IMR-90 (cell line): ENCODE measurements at regions not wholly inside any gene's neighbourhood (a gene's known extent, or its start where the extent isn't known, plus 50 kb on each side); places are given as distances from the start of the nearest gene placed in this dataset.

Experiments used
- ATAC-seq: fragments of 200-7000 bp; cut with Tn5 transposase; 2 replicates; pipeline ENCODE4 v1.9.1; 2020; ENCODE audit warnings: low read depth, mild to moderate bottlenecking, moderate library complexity
- BruUV-seq: library from RNA; stranded (reverse); fragments of 400-500 nt; replicated peaks from 2 replicates; lab custom pipeline; 2021; lab: Mats Ljungman, UMichigan
- CTCF ChIA-PET: fragments of 300-600 bp; formaldehyde crosslinking; extraction: SDS; loops from one replicate; lab custom pipeline; 2021; ENCODE audit warnings: antibody characterized with exemption; lab: Yijun Ruan, JAX
- POLR2A ChIA-PET: fragments of 300-600 bp; sonication (Branson Sonifier 250); formaldehyde crosslinking; loops from one replicate; lab custom pipeline; 2022; ENCODE audit warnings: antibody characterized with exemption; ENCODE audit not compliant: unreplicated experiment; lab: Charles Lee
- DNase-seq: peaks from one replicate; pipeline ENCODE4 v3.0.0; 2013
- H2AFZ ChIP-seq: replicated peaks from 2 replicates; pipeline ENCODE3; 2013; ENCODE audit warnings: low read length, mild to moderate bottlenecking; ENCODE audit not compliant: poor library complexity
- H2AK5ac ChIP-seq: 2 replicates; pipeline ENCODE4 v1.6.1; 2013; ENCODE audit warnings: low read depth, low read length, inconsistent platforms
- H2AK9ac ChIP-seq: replicated peaks from 2 replicates; pipeline ENCODE3; 2013; ENCODE audit warnings: mild to moderate bottlenecking, low read depth, low read length, moderate library complexity; ENCODE audit not compliant: poor library complexity
- H2BK120ac ChIP-seq: 2 replicates; pipeline ENCODE4 v1.6.1; 2013; ENCODE audit warnings: low read depth, low read length, inconsistent platforms
- H2BK15ac ChIP-seq: 3 replicates; pipeline ENCODE4 v1.6.1; 2013; ENCODE audit warnings: low read depth, low read length, inconsistent platforms
- H2BK20ac ChIP-seq: 2 replicates; pipeline ENCODE4 v1.6.1; 2013; ENCODE audit warnings: low read depth, mild to moderate bottlenecking, inconsistent platforms, low read length, moderate library complexity
- H2BK5ac ChIP-seq: 2 replicates; pipeline ENCODE4 v1.6.1; 2013; ENCODE audit warnings: mild to moderate bottlenecking, low read depth, low read length, inconsistent platforms; ENCODE audit not compliant: poor library complexity, severe bottlenecking
- H3K14ac ChIP-seq: replicated peaks from 2 replicates; pipeline ENCODE4 v1.6.1; 2013; ENCODE audit warnings: low read depth, low read length, inconsistent platforms
- H3K18ac ChIP-seq: 2 replicates; pipeline ENCODE4 v1.6.1; 2013; ENCODE audit warnings: low read depth, low read length, control low read depth
- H3K23ac ChIP-seq: 2 replicates; pipeline ENCODE4 v1.6.1; 2013; ENCODE audit warnings: low read depth, low read length, inconsistent platforms
- H3K27ac ChIP-seq: 2 replicates; pipeline ENCODE4 v1.5.1; 2013; ENCODE audit warnings: mild to moderate bottlenecking, control low read depth, low read length; ENCODE audit not compliant: insufficient read depth
- H3K27me3 ChIP-seq: 2 replicates; pipeline ENCODE4 v1.6.1; 2013; ENCODE audit warnings: low read length; ENCODE audit not compliant: control insufficient read depth, insufficient read depth
- H3K36me3 ChIP-seq: 2 replicates; pipeline ENCODE4 v1.6.1; 2013; ENCODE audit warnings: low read length, mixed read lengths; ENCODE audit not compliant: control insufficient read depth, insufficient read depth
- H3K4ac ChIP-seq: 2 replicates; pipeline ENCODE4 v1.6.1; 2013; ENCODE audit warnings: low read depth, low read length, inconsistent platforms
- H3K4me1 ChIP-seq: 2 replicates; pipeline ENCODE4 v1.6.1; 2013; ENCODE audit warnings: low read length, mixed read lengths; ENCODE audit not compliant: control insufficient read depth, insufficient read depth
- H3K4me2 ChIP-seq: 2 replicates; pipeline ENCODE4 v1.6.1; 2013; ENCODE audit warnings: low read depth, mild to moderate bottlenecking, control low read depth, low read length, moderate library complexity
- H3K4me3 ChIP-seq: 2 replicates; pipeline ENCODE4 v1.5.1; 2013; ENCODE audit warnings: low read depth, mild to moderate bottlenecking, control low read depth, low read length, moderate library complexity; ENCODE audit not compliant: insufficient read depth
- H3K56ac ChIP-seq: 2 replicates; pipeline ENCODE4 v1.6.1; 2013; ENCODE audit warnings: low read length, inconsistent platforms; ENCODE audit not compliant: insufficient read depth; ENCODE audit errors: extremely low read depth
- H3K79me1 ChIP-seq, 2 experiments: 2 replicates each; pipeline ENCODE4 v1.6.1; 2013; ENCODE audit warnings: low read length in 2 of 2, inconsistent platforms in 1 of 2, low read depth in 1 of 2
- H3K9ac ChIP-seq: 2 replicates; pipeline ENCODE4 v1.6.1; 2013; ENCODE audit warnings: low read depth, low read length, control low read depth
- H3K9me1 ChIP-seq: 2 replicates; pipeline ENCODE4 v1.6.1; 2013; ENCODE audit warnings: low read length, inconsistent platforms; ENCODE audit not compliant: insufficient read depth
- H3K9me3 ChIP-seq: 2 replicates; pipeline ENCODE4 v1.6.1; 2013; ENCODE audit warnings: low read length; ENCODE audit not compliant: control insufficient read depth, insufficient read depth
- H4K20me1 ChIP-seq: 2 replicates; pipeline ENCODE4 v1.6.1; 2013; ENCODE audit warnings: low read length, inconsistent platforms; ENCODE audit not compliant: insufficient read depth
- H4K5ac ChIP-seq: 2 replicates; pipeline ENCODE4 v1.6.1; 2013; ENCODE audit warnings: mild to moderate bottlenecking, low read depth, low read length, control low read depth
- H4K8ac ChIP-seq, 2 experiments: 2 replicates each; pipeline ENCODE4 v1.6.1; 2013; ENCODE audit warnings: low read depth in 2 of 2, low read length in 2 of 2, control low read depth in 1 of 2, inconsistent platforms in 1 of 2
- H4K91ac ChIP-seq: 2 replicates; pipeline ENCODE4 v1.6.1; 2013; ENCODE audit warnings: low read depth, low read length, inconsistent platforms; ENCODE audit not compliant: insufficient read depth
- BHLHE40 ChIP-seq: fragments of 150-350 bp; IDR thresholded peaks from 2 replicates; pipeline ENCODE4 v1.6.1; 2016; ENCODE audit warnings: mild to moderate bottlenecking, low read depth, low read length
- CEBPB ChIP-seq: IDR thresholded peaks from 2 replicates; pipeline ENCODE4 v1.6.1; 2012; ENCODE audit warnings: low read depth, low read length, improper control_type of control experiment
- CHD1 ChIP-seq: IDR thresholded peaks from 2 replicates; pipeline ENCODE4 v1.6.1; 2012; ENCODE audit warnings: low read depth, low read length, improper control_type of control experiment
- FOS ChIP-seq: fragments of 150-350 bp; IDR thresholded peaks from 2 replicates; pipeline ENCODE4 v1.6.1; 2016; ENCODE audit warnings: low read depth, low read length
- MAFK ChIP-seq: IDR thresholded peaks from 2 replicates; pipeline ENCODE4 v1.6.1; 2012; ENCODE audit warnings: low read depth, low read length, improper control_type of control experiment
- MAZ ChIP-seq: IDR thresholded peaks from 2 replicates; pipeline ENCODE4 v1.6.1; 2012; ENCODE audit warnings: low read depth, mild to moderate bottlenecking, low read length, improper control_type of control experiment, moderate library complexity, borderline replicate concordance
- MXI1 ChIP-seq: IDR thresholded peaks from 2 replicates; pipeline ENCODE4 v1.6.1; 2012; ENCODE audit warnings: low read depth, mild to moderate bottlenecking, low read length, moderate library complexity, borderline replicate concordance
- NFE2L2 ChIP-seq: fragments of 150-350 bp; IDR thresholded peaks from 2 replicates; pipeline ENCODE4 v1.6.1; 2016; ENCODE audit warnings: low read depth, mild to moderate bottlenecking, low read length
- POLR2A ChIP-seq: IDR thresholded peaks from 2 replicates; pipeline ENCODE4 v1.6.1; 2012; ENCODE audit warnings: mild to moderate bottlenecking, low read depth, low read length
- RAD21 ChIP-seq: IDR thresholded peaks from 2 replicates; pipeline ENCODE4 v1.6.1; 2012; ENCODE audit warnings: low read length, improper control_type of control experiment
- RCOR1 ChIP-seq: IDR thresholded peaks from 2 replicates; pipeline ENCODE4 v1.6.1; 2012; ENCODE audit warnings: mild to moderate bottlenecking, low read length, improper control_type of control experiment; ENCODE audit not compliant: insufficient replicate concordance
- SMC3 ChIP-seq: fragments of 150-350 bp; IDR thresholded peaks from 2 replicates; pipeline ENCODE4 v1.6.1; 2016; ENCODE audit warnings: low read depth, mild to moderate bottlenecking, antibody characterized with exemption, low read length, moderate library complexity
- WGBS, 2 experiments: methylation state at CpG; one replicate each; pipeline versions ENCODE4 v1.1.5 to v1.1.7; 2013; ENCODE audit warnings: missing lambda C conversion rate in 2 of 2; ENCODE audit not compliant: insufficient read length in 1 of 2; ENCODE audit errors: extremely low coverage in 2 of 2; 5-methylcytosine and 5-hydroxymethylcytosine counted together
- dilution Hi-C: fragments of 300-500 bp; cut with HindIII; formaldehyde crosslinking; loops from one replicate; pipeline ENCODE4 v1.14.3; 2018; ENCODE audit warnings: low sequenced_read_pairs; ENCODE audit not compliant: unreplicated experiment
- in situ Hi-C: fragments of 300-500 bp; cut with MboI; formaldehyde crosslinking; loops from 3 replicates; pipeline ENCODE4 v1.14.3; 2019; ENCODE audit warnings: low sequenced_read_pairs, inconsistent platforms, mixed read lengths
- intact Hi-C: fragments of 100-400 bp; cut with micrococcal nuclease; formaldehyde crosslinking; loops from 2 replicates; pipeline ENCODE4 v1.10.0; 2022
- TF ChIP-seq, protein P1 (sequence below): fragments of 150-350 bp; IDR thresholded peaks from 2 replicates; pipeline ENCODE4 v1.6.1; 2016; ENCODE audit warnings: low read depth, mild to moderate bottlenecking, low read length, moderate library complexity, borderline replicate concordance
- TF ChIP-seq, protein P2 (sequence below): fragments of 150-350 bp; IDR thresholded peaks from 2 replicates; pipeline ENCODE4 v1.6.1; 2017; ENCODE audit warnings: mild to moderate bottlenecking, antibody characterized with exemption, low read length, low read depth
- TF ChIP-seq, protein P3 (sequence below): conservative IDR thresholded peaks from 2 replicates; pipeline ENCODE4 v1.5.1; 2012; ENCODE audit warnings: mild to moderate bottlenecking, low read depth, low read length, improper control_type of control experiment

DNA sequence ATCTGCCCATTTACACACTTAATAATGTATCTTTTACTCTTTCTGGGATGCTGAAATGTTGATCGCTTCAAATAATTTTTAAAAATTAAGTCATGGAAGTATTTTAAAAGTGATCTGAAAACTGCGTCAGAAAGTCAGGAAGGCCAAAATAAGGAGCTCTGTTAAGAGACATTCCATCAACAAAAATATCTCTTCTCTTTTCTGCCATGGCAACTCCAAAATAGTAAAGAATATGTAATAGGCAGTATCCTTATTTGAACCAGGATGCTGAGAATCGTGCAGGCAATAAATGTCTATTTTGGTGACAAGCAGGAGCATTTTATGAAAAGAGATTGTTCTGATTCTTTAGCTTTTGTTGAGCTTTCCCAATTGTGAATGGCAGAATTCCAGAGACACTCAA, 81.8 kb upstream of the PPP1R12A start:
- Histone ChIP-seq H4K8ac (no peak overlapping the region), H2BK120ac (no peak overlapping the region), H2AK9ac (no peak overlapping the region), H3K9me1 (peaks cover 2% of the 10 kb centered on the region; the same call in 1 of the 2 replicates), H3K79me1 (no peaks in the 10 kb centered on the region), H2AK5ac (no peak overlapping the region), H2AFZ (no peak overlapping the region), H3K4me1 (peaks cover 4% of the 10 kb centered on the region), H3K27ac (no peak overlapping the region), H3K4me2 (no peak overlapping the region; the same call in 1 of the 2 replicates), H3K56ac (no peak overlapping the region), H3K36me3 (no peaks in the 10 kb centered on the region), H3K9me3 (no peaks in the 10 kb centered on the region; the same call in 1 of the 2 replicates), H3K23ac (no peak overlapping the region), H3K27me3 (no peaks in the 10 kb centered on the region), H2BK15ac (no peak overlapping the region), H4K91ac (no peak overlapping the region), H4K5ac (no peak overlapping the region), H3K14ac (no peak overlapping the region), H3K4me3 (no peak overlapping the region), H3K18ac (no peak overlapping the region), H3K4ac (no peak overlapping the region), H2BK20ac (no peak overlapping the region), H3K9ac (no peak overlapping the region), H2BK5ac (no peak overlapping the region), H4K20me1 (no peaks in the 10 kb centered on the region)
- DNase-seq (no peak), ATAC-seq (no peak)
- intact Hi-C loops (no loop called here), dilution Hi-C loops (no loop called here), in situ Hi-C loops (no loop called here)
- no TSS peak for BruUV-seq
- ChIA-PET POLR2A (interaction anchor here (0.5 kb wide), 1 partner anchor 24 kb away, joined by 3 read pairs; no protein-coding TSS in a partner anchor), CTCF (interaction anchor here (1.6 to 2.3 kb wide), 2 partner anchors 12 to 17 kb away, joined by 3 to 8 read pairs; no protein-coding TSS in a partner anchor)
- no CpG with 5 or more reads among the region's 3 CpGs for WGBS, 2 experiments
- no peak for TF ChIP-seq CEBPB
- no peak for TF ChIP-seq MXI1
- TF ChIP-seq NFE2L2: no peak
- no peak for TF ChIP-seq FOS
- TF ChIP-seq, protein P1, sequence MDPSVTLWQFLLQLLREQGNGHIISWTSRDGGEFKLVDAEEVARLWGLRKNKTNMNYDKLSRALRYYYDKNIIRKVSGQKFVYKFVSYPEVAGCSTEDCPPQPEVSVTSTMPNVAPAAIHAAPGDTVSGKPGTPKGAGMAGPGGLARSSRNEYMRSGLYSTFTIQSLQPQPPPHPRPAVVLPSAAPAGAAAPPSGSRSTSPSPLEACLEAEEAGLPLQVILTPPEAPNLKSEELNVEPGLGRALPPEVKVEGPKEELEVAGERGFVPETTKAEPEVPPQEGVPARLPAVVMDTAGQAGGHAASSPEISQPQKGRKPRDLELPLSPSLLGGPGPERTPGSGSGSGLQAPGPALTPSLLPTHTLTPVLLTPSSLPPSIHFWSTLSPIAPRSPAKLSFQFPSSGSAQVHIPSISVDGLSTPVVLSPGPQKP: no peak
- TF ChIP-seq RCOR1: no peak
- TF ChIP-seq, protein P2, sequence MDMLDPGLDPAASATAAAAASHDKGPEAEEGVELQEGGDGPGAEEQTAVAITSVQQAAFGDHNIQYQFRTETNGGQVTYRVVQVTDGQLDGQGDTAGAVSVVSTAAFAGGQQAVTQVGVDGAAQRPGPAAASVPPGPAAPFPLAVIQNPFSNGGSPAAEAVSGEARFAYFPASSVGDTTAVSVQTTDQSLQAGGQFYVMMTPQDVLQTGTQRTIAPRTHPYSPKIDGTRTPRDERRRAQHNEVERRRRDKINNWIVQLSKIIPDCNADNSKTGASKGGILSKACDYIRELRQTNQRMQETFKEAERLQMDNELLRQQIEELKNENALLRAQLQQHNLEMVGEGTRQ: no peak
- no peak for TF ChIP-seq MAZ
- TF ChIP-seq POLR2A: no peak
- TF ChIP-seq, protein P3, sequence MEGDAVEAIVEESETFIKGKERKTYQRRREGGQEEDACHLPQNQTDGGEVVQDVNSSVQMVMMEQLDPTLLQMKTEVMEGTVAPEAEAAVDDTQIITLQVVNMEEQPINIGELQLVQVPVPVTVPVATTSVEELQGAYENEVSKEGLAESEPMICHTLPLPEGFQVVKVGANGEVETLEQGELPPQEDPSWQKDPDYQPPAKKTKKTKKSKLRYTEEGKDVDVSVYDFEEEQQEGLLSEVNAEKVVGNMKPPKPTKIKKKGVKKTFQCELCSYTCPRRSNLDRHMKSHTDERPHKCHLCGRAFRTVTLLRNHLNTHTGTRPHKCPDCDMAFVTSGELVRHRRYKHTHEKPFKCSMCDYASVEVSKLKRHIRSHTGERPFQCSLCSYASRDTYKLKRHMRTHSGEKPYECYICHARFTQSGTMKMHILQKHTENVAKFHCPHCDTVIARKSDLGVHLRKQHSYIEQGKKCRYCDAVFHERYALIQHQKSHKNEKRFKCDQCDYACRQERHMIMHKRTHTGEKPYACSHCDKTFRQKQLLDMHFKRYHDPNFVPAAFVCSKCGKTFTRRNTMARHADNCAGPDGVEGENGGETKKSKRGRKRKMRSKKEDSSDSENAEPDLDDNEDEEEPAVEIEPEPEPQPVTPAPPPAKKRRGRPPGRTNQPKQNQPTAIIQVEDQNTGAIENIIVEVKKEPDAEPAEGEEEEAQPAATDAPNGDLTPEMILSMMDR: no peak
- TF ChIP-seq SMC3: no peak
- TF ChIP-seq BHLHE40: no peak
- no peak for TF ChIP-seq MAFK
- TF ChIP-seq CHD1: no peak
- TF ChIP-seq RAD21: no peak
